Fibroblast of skin of back (primary cell): ENCODE measurements at regions not wholly inside any gene's neighbourhood (a gene's known extent, or its start where the extent isn't known, plus 50 kb on each side); places are given as distances from the start of the nearest gene placed in this dataset.

ENCODE experiments used
- DNase-seq: peaks from one replicate; pipeline ENCODE4 v3.0.0-alpha.2; 2013

DNA sequence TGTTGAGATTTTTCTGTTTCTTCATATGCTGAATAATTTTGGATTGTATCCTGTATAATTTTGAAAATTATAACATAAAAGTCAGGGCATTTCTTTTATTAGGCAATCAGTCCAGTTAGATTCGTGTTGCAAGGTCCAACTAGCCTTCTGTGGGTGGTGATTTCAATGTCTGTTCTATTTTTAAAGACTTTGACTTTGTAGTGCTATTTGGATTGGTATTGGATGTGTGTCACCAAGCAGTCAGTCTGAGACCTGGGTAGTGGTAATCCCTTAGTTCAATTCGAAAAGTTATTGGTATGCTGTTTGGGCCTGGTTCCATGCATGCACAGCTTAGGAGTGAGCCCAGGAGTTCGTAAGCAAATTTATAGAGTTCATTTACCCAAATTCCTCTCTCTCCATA, 82.2 kb downstream of the EPDR1 start:
- no peak for DNase-seq

DNA sequence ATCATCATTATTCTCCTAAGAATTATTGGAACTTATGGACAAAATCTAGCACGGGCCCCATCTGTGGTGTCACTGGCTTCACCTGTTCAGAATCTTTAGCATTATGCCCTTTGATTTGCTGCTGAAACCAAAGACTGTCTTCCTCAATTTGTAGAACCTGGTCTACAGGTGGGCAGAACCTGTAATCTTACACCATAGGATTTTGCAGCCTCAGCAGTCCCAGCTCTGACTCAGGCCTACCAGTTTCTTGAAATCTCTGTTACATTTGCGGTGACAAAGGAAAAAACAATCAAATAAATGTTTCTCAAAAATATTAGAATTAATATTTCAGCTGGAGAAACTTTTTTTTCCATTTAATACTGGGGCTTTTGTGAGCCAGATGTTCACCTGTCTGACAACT, 86.1 kb downstream of the EPDR1 start:
- DNase-seq = no peak

DNA sequence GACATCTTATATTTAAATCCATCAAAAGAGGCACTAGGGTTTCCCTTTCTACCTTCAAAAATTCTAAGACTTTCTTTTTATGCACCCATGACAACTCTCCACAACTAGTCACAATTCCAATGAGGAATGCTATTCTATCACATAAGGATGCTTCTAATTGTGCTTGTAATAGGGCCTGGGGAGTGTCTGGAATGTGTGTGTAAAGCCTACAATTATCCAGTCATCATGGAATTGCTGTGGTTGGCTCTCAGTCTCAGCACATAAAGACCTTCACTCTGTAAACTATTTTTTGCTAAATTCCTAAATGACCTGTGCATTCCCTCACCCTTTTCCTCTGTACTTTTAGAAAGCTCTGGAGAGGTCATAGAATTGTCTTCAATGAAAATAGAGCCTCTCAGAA, 86.7 kb downstream of the EPDR1 start:
- peak; percentile 19 for DNase-seq

DNA sequence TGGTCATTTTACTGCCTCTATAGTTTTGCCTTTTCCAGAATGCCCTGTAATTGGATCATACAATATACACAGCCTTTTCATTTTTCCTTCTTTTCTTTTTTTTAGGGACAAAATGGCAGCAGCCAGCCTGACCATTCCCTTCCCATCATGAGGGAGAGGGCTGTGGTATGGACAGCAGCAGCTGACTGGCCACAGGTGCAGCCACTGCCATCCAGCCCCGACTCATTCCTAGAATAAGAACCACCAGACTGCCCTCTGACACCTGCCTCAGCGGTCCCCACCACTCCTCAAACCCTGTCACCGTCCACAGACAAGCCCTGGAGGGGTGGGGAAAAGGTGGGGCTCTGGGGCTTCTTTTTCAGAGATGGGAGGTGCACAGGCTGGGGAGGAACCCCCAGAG, 92.8 kb downstream of the EPDR1 start:
- DNase-seq = no peak

DNA sequence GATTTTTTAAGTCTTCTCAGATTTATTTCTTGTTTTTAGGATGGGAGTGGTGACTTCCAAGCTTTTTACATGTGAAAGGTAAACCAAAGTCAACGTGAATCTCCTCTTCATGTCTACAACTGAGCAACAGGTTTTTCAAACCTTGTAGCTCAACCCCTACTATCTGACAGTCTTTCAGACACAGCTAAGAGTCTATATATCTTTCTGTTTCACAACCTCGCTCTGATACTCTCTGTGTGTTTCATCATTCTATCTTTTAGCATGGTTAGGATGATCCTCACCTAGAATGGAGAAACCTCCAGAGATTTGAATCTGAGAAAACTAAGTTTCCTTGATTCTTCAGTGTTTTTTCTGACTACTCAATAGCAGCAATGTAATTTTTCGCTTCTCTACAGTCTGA, 96.1 kb downstream of the EPDR1 start:
- DNase-seq = no peak

DNA sequence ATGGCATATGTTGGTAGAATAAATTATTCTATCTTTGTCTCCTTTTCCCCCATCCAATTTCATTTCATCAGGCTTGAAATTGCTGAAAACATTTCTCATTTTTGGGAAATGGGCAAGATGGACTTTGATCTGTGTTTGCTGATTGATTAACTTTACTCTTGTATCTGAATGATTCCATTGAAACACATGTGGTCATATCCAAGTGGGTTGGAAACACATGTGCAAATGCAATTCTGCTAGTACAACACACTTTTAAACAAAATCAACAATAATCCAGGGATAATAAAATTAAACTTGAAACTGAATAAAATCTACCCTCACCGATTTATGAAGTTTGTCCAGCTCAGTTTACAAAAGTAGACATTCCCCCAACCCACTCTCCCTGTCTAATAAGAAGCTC, 96.9 kb downstream of the EPDR1 start:
- DNase-seq = no peak

DNA sequence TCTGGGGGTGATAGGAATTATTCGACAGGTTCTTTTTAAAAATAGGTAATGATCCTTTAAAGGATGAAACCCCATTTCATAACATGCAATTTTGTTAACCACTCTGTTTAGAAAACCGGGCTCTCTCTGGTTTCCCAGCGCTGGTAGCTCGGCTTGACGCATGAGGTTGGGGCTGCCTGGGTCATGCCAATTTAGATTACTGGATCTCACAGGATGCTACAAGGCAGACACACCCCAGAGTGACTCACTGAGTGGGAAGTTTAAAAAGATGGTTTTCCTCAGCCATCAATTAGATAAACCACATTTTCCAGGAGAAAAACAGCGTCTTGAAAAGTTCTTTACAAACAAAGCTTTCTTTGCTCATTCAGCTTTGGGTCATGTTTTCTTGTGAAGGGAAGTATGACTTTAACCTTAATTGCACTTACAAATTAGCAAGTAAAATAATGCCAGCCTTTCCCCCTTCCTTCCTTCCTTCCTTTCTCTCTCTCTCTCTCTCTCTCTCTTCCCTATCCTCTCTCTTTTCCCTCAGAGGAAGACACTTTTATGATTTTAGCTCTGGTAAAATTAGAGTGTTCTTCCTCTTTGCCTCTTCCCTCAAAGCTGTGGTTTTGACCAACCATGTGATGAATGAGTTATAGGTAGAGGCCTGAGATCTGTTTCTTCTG, 99.8 kb downstream of the EPDR1 start:
- peak; percentile 9 for DNase-seq

DNA sequence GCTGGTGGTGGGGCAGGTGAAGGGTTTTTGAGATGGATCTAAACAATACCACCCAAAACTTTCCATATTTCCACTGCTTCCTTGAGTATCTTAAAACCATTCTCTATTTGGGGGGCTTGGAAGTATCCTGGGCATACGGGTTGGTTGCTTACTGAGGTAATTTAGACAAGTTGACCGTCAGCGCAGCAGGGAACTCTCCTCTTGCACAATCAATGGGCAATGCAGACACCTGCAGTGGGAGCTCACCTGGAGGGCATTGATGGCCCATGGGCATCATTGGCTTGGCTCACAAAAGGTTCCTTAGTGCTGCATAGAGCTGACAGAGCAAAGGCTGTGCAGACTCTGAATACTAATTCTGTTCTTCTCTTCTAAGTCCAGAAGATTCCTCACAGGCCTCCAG, 101.5 kb downstream of the EPDR1 start:
- no peak for DNase-seq

DNA sequence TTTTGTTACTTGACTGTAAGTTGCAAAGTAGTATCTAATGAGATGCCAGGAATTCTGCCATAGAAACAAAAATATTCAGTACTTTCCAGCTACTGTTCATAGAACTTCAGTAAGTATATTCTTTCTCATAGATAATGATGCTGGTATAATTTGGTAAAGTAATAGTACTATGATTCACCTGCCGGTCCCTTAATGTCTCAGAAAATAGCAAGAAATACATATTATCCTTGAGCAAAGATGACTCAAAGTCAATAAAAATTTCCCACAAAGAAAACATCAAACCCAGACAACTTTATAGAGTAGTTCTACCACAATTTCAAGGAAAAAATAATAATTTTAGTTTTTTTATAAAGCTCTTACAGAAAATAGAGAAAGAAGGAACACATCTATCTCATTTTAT, 105.4 kb downstream of the EPDR1 start:
- peak; percentile 5 for DNase-seq

DNA sequence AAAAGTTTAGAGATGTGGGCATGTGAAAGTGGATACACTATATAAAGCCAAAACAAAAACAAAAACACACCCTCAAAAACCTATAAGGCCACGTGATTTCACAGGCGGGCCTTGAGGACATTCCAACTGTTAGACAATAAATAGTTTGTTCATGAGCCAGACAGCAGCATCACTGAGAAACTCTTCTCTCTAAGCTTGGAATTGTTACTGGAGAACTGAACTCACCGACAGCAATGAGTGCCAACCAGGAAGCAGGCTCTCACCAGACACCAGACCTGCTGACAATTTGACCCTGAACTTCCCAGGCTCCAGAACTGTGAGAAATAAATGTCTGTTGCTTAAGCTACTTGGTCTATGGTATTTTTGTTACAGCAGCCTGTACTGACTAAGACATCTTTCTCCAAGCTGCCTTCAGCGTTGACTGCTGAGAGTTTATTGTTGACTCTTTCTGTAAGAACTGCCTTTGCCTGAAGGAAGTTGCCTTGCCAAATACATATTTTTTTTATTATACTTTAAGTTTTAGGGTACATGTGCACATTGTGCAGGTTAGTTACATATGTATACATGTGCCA, 107.5 kb downstream of the EPDR1 start:
- no peak for DNase-seq

DNA sequence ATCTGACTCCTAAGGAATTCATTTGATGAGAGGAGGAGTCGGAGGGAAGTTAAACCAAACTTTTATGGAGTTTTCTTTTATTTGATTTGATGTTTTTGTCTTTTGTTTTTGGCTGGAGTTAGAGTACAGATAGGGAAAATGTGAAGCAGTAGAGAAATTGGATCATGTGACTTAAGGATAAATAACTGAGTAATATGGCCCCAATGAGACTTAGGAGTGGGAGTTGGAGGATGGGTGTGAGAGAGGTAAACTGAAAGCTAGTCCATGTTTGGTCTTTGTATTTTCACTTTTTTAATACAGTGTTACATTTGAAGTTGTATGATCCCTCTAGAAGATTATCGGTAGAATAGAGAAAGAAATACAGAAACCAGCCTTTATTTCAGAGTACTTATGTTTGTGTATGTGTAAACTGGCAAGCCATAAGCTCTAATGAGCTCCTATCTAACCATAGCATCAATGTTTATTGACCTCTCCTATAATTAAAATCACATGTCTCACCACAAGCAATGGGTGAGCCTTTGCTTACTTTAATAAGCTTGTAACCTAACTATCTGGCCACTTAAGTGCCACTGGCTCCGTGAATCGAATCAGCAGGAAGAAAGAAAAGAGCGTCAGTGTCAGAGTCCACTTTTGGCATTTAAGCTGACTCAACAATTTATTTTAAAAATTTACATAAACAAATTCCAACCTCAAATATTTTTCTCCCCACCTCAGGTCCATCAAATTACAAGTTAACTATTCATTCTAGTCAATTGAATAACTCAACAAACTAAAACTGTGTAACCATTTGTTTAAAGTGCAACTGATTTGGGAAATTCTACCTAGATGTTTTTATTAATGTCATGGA, 113.8 kb downstream of the EPDR1 start:
- DNase-seq = no peak

DNA sequence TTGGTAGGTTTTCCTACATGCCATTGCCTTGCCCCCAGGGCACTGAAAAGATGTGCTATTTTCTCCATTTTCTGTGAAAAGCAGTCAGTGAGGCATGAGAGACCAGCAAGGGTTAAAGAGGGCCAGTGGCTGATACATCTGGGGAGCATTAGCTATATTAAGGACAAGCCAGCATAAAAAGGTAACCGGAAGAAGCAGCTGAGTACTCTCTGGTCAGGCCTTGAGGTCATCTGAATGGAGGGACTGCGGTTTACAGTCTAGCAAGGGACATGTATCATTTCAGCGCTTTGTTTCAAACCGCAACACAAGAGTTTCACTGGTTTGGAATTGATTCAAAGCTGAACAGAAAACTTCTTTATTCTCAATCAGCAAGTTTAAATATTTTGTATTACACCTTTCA, 120.4 kb downstream of the EPDR1 start:
- DNase-seq = no peak

DNA sequence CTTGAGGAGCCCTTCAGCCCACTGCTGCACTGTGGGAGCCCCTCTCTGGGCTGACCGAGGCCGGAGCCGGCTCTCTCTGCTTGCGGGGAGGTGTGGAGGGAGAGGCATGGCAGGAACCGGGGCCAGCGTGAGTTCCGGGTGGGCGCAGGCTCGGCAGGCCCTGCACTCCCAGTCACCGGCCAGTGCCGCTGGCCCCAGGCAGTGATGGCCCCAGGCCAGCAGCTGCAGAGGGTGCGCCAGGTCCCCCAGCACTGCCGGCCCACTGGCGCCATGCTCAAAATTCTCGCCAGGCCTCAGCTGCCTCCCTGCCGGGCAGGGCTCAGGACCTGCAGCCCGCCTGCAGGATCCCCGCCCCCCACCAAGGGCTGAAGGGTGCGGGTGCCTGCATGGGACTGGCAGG, 128.4 kb upstream of the STARD3NL start:
- DNase-seq = no peak

DNA sequence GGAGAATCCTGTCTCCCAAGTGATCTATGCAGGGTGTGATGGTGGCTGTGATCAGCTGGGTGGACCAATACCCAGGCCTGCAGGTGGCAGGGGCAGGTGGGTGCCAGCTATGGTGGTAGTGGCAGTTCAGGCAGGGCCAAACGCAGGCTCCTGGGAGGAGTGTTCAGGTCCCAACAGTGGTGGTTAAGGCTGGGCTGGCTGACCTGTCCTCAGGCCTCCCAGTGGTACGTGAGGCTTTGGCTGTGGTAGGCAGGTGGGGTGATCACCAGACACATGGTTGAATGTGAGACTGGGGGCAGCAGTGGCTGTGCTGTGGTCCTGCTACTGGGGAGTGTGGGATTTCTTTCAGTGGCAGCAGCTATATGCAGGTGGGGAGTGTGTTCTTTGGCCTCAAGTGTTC, 126.7 kb upstream of the STARD3NL start:
- no peak for DNase-seq

DNA sequence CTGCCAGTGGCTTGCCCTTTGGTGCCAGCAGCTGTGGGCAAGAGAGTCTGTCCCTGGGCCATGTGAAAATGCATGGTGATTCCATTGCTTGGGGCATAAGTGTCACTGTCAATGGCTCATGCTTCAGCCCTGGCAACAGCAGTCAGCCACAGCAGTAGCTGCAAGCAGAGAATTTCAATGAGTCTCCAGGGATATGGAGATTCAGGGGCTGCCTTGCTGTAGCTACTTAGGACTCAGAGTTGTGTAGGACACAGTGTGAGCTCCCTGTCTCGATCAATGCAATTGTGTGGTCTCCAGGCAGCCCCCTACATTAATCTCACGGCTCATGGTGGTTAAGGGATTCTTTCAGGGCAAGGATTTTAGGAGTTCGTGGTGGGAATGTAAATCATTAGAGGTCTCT, 126.3 kb upstream of the STARD3NL start:
- DNase-seq = no peak

DNA sequence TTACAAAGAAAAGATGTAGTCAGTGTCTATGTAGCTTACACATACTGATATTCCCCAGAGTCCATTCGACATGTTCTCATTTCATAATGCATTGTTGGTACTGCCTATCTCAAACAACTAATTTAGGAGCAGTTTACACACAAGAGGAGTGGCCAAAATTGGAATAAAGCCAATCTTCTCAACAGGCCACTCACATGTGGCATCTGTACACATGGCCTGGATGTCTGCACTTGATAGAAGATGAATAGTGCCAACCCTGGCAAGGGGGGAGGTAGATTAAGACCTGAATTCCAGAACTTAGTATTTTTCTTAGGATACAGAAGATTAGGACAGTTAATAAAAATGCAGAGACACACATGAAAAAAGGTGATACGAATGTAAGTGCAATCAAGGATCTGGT, 125.3 kb upstream of the STARD3NL start:
- peak; percentile 25 for DNase-seq

DNA sequence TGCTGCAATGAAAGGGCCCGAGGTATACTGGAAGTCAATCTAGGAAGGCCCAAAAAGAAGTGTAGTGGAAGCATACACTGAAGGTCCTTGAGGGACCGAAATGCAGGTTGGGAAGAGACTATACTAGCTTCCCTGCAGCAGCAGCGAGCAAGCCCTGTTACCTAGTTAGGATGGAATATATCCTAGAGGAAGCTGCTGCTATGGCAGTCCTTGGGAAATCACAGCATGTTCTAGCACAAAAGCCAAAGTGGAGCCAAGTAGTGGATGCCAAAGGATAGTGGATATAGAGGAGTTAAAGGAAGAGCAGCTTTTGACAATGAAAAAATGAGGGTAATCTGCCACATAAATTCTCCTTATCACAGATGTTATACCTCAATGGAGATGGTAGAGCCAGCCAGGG, 123.8 kb upstream of the STARD3NL start:
- DNase-seq = no peak

DNA sequence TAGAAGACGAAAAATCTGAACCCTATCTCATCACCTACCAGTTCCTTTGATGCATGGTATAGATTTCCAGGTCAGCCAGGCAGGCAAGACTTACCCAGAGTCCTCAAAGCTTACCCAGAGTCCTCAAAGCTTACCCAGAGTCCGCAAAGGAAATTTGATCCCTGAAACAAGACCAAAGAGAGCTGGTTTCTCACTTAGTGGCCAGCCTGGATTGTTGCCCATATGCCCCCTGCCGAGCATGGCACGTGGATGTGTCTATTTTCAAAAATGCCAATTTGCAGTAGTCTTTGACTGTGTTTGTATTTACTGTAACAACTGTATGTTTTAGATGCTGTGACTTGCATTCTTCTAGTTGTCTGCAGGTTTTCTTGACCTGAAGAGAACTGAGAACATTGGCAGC, 120.2 kb upstream of the STARD3NL start:
- DNase-seq = no peak

DNA sequence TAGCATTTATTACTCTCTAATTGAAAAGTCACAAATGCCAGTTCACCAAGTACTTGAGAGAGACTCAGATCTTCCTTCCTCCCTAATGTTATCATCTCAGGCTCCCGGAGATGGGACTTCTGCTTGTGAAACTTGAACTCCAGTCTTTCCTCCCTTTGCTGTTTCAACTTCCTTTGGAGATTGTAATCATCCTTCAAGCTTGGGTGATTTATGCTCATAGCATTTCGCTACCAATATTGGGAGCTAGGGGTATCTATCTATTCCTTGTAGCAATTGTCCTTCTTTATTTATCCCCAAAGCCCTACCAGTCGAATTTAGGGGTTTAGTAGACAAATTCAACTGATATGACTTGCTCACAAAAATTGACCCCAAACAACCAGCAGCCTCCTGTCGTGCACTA, 117.9 kb upstream of the STARD3NL start:
- DNase-seq = no peak

DNA sequence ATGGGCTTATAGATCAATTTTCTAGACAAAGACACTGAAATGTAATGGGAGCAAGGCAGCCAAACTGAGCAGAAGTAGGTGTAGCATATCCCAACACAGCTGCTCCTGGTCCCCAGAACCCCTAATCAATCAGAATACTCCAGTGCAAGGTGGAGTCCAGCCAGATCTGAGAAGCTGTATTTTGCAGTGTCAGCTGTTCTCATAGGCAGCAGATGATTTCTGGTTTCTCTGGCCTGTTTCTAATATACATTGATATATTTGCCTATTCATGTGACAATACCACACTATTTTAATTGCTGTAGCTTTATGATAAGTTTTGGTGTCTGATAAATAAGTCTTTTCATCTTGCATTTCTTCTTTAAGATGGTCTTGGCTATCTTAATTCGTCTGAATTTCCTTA, 117.4 kb upstream of the STARD3NL start:
- DNase-seq = no peak

DNA sequence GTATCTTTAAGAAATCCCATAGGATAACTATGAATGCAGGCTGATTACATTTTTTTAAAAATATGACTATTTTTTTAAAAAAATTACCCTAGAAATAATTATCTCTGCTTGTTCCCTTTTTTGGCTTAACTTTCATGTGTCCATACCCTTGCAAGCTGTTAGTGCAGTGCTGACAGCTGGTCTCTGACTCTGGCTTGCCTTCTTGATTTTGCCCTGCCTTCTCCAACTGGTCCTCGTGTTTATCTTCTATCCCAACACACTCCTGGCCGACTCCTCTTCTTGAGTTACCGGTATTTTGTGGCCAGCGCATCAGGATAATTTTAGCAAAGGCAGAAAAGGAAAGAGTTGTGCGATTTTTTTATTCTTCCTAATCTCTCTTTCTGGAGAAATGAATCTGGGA, 111.7 kb upstream of the STARD3NL start:
- DNase-seq = no peak

DNA sequence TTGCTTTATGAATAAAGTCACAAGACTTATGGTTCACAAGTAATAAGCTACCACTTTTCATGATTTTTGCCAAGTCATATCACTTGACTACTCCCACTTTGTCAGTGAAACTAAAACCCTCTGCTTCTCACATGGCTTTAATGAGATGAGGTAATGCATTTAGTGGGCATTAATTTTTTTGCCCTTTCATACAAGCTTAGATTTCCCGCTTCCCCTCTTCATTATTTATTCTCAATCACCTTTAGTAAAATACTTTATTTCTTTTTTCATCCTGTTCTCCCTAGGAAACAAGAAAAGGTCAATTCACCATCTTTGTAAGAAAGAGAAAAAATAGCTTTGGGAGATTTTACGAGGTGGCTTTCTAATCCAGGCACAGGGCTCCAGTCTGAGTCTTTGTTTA, 109.6 kb upstream of the STARD3NL start:
- no peak for DNase-seq

DNA sequence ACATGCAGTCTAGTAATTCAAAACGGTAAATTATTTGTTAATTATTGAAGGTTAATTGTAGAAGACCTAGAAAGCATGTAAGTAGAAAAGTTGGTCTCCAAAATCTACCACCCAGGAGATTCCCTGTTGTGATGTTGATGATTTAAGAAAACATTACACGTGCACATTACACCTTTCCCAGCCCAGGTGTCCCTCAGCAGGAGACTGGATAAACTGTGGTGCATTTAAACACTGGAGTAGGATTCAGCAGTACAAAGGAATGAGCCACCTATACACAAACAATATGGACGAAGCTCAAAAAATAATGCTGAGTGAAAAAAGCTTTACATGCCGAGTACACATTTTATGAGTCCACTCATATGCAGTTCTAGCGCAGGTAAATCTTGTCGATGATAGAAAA, 109.0 kb upstream of the STARD3NL start:
- no peak for DNase-seq

DNA sequence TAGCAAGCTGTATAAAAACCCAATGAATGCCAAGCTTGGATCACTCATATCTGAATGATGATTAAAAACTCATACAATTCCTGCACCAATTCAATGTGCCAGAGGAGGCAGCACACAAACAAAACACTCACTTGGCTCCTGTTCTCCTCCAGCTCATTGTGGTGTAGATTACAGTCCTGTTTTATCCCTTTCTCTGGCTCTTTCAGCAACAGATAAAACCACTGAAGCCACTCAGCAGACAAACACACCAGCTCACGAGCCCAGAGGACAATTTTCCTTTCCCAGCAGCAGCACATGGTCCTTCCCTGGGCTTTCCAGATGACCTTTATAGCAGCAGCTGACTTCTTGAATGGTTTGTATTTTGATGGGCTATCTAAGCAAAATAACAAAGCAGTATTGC, 107.3 kb upstream of the STARD3NL start:
- no peak for DNase-seq
